Activated T-cell treated with anti-CD3 and anti-CD28 coated beads, Interleukin-2, amount 50 U/mL, for 1 hour (primary cell): ENCODE measurements at regions not wholly inside any gene's neighbourhood (a gene's known extent, or its start where the extent isn't known, plus 50 kb on each side); places are given as distances from the start of the nearest gene placed in this dataset.
"Not testable (repeated sequence)": the region's sequence is repeated elsewhere in the genome, so short reads cannot be mapped to it uniquely, and the experiment has no call there.

Experiments used
- DNase-seq: peaks from one replicate; pipeline ENCODE4 v3.0.0-alpha.2; 2020

DNA sequence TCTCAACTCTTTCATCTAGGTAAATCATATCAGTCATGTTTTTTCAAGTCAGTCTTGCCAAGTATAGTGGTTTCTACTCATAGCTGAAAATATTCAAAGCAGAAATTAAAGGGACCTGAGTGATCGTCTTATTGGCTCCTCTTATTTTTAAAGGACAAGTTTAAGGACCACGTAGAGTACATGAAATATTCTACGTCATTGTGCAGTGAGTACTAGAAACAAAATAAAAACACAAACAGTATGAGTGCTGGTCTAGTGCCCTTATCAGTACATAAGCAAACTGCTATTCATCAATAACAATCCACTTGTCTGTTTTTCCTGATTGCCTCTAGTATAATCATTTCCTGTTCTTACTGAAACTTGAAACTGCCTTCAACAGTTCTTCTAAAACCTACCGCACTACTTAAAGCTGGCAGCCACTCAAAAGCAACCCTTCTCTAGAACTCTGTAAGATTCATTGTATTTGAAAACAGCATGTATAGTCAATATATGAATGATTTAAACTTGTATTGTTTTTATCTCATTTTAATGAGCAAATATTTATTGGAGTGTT lies 853.7 kb downstream of the TAF11L14 start:
- DNase-seq, result no peak

DNA sequence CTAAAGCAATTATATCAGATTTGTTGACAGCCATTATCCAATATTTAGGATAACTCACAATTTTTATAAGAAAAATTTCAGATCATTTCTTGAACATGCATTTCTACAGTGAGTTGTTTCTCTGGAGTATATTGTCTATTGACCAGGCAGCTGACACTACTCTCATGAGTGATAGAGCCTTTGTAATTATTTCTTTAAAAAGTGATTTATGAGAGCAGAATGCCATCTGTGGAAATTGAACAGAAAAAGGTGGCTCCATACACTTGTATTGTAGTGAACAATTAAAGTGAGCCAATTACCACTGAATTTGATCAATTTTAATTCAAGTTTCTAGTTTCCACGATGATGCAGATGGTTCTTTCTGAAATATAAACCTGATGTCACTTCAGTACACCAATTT lies 855.4 kb downstream of the TAF11L14 start:
- no peak for DNase-seq

- no peak for DNase-seq
Measured at GRCh38 chr5:18491349-18491748, 857.1 kb downstream of the TAF11L14 start.

DNA sequence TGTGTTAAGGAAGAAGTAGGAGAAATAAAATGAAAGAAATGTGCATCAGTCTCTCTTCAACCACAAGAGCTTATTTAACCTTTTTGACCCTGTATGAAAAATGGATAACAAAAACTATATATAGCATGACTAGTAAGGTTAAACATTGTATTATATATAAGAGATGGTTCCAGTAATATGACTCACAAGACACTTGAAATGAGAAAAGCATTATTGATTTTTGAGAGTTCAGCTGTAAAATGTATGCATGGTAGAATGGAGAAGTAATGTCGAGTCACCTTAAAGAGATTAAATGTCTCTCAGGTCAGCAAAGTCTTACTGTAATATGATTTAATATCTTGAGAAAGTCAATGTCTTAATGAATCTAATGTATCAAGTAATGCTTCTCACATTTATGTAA lies 860.9 kb downstream of the TAF11L14 start:
- no peak for DNase-seq

GRCh38 chr5:18496041-18496440 lies 861.8 kb downstream of the TAF11L14 start:
- no peak for DNase-seq

DNA sequence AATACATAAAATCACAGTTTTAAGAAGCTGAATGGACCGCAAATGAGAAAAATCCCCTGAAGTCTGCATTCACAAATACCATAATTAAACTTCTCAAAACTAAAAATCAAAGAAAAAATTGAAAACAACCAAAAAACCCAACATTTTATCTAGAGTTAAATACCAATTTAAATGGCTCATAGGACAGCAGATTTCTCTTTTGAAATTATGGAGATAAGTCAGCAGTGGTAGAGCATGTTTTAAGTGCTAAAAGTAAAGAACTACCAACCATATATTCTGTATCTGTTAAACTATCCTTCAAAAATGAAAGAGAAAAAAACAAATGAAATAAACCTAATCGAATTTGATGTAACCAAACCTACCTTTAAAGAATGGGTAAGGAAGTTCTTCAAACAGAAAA lies 862.8 kb downstream of the TAF11L14 start:
- DNase-seq, result no peak

DNA sequence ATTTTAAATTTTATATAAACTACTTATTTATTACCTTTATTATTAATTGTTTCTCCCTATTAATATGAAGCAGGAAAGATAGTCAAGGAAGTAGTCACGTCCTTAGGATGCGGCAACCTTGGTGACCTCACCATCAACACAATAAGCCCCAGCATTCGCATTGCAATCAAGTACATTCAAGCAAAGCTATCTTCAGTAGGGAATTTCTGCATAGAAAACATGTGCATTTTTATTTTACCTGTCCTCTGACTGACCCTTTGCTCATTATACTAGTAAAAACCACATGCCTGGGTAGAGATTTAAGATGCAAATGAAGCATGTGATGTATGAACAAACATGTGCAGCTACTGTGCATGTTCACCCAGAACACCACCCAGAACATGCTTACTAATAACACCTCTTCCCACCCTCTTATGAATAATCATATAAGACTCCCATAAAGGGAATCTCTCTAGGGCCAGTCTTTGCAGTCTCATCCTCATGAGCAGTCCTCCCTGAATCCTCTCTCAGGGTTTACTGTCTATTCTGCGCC lies 869.6 kb downstream of the TAF11L14 start:
- no peak for DNase-seq

GRCh38 chr5:18507114-18507513 lies 872.9 kb downstream of the TAF11L14 start:
- no peak for DNase-seq

GRCh38 chr5:18517641-18518380 lies 883.6 kb downstream of the TAF11L14 start:
- DNase-seq, result no peak

GRCh38 chr5:18523380-18523779 lies 889.1 kb downstream of the TAF11L14 start:
- no peak for DNase-seq

GRCh38 chr5:18526792-18527405 lies 892.6 kb downstream of the TAF11L14 start:
- DNase-seq, result no peak

DNA sequence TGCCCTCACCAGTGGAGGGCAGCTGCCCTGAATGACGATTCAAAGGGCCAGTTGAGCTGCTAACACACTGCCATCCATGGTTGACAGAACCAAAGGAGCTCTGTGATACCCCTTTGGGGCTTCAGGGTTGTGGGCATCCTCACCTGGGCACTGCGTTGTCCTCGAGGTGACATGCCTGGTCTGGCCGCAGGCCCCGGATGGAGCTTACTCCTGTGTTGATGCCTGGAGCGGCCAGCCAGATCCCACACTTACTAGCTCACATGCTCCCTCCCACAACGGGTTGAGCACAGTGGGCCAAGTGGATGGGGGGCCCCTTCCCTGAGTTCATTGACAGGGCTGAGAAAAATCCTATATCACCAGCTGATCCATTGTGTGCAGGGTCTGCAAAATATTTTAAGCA lies 898.9 kb downstream of the TAF11L14 start:
- DNase-seq, result no peak

DNA sequence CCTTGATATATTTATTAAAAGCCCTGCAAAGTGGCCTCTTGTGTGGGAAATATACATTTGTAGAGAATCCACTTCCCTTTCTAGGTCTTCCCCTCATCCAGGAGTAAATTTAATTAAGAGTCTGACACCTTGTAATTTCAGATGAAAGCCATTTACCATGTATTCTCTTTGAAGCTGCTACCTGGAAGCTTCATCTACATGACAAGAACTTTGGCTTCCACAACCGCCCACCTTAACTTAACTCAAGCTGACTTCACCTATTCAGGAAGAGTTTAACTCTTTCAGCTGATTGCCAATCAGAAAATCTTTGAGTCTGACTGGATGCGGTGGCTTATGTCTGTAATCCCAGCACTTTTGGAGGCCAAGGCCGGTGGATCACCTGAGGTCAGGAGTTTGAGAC lies 899.9 kb downstream of the TAF11L14 start:
- DNase-seq, result no peak

- DNase-seq, result not testable (repeated sequence)
Measured at GRCh38 chr5:18535753-18536152, 901.5 kb downstream of the TAF11L14 start.

DNA sequence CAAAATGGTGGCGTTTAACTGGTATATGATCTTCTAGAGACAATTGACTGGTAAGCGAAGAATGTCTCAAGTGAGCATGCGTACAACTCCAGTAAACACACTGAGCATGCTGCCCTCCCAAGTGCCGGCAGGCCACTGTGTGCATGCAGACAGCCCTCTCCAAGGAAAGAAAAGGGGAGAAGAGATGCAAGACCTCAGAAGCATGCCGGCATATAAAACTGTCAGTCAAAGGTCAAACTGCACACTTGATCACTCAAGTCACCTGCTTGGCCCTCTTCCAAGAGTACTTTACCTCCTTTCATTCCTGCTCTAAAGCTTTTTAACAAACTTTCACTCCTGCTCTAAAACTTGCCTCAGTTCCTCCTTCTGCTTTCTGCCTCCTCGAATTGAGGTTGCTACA lies 910.2 kb downstream of the TAF11L14 start:
- DNase-seq, result no peak

DNA sequence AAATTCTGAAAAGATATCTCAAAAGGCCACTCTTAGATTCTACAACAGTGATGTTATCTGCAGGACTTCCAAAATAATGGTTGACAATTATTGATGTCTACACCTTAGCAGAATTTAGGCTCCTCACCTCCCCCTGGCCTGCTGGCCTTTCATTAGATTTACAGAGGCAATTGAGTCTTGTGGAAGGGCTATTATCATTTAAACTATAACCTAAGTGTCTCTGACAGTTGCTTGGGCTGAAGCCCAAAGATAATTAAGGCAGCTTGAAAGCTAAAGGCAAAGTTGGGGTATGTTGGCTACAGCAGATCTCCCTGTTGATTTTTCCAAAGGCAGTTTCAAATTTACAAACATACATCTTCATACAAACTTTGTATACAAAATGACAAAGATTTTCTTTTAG lies 912.3 kb downstream of the TAF11L14 start:
- DNase-seq, result no peak

DNA sequence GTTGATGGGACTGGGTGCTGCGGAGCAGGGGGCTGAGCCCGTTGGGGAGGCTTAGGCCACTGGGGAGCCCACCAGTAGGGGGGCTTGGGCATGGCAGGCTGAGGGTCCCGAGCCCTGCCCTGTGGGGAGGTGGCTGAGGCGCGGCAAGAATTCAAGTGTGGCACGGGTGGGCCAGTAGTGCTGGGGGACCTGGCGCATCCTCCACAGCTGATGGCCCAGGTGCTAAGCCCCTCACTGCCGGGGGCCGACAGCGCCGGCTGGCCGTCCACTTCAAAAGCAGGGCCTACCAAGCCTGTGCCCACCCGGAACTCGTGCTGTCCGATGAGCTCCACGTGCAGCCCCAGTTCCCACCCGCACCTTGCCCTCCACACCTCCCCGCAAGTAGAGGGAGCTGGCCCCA lies 917.5 kb downstream of the TAF11L14 start:
- no peak for DNase-seq

DNA sequence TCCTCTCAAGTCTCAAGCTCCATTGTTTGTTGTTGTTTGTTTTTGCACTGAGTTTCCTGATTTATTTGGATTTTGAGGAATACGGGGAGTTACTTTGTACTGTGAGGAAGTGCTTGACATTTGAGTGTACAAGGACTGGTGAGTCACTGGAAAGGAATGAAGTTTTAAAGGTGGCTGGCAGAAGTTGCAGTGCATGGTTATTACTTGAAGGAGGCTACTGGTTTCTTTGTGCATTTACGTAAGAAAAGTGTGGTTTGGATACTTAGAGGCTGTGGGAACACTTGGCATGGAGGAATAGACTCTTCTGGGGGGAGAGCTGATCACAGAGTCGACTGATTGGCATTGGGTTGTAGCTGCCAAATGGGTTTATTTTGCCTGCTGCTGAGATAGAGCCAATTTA lies 919.0 kb downstream of the TAF11L14 start:
- DNase-seq, result no peak

GRCh38 chr5:18560602-18561001 lies 926.3 kb downstream of the TAF11L14 start:
- DNase-seq, result no peak

DNA sequence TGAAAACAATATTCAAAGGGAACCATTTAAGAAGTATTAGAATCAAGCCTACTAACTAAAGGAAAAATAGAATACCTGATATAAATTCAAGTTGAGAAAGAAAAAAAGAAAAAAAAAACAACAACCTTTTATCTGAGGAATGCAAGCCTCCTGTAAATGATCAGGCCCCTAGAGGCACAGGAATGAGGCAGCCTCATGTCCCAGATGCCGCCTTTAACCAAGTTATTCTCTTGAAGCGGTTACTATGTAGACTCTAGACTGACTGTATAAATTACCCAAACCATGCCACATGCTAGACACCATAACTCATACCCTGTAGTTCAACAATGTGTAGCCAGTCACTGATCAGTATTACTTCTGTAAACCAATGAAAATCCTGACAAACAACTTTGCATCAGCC lies 929.6 kb downstream of the TAF11L14 start:
- DNase-seq, result no peak

DNA sequence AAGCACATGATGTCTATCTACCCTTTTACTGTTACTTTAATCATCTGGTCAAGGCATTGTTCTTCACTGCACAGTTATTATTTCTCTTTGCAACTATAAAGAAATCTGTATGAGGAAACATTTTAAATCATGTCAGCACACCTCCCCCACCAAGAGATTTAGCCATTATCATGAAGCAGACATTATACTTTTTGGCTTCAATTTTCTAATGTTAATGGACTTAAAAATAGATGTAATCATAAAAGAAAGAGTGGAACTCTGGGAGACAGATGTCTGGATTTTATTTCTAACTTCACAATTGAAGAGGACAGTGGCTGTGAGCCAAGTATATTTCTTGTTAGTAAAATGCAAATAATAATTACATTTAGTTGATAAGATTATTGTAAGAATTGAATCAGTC lies 932.4 kb downstream of the TAF11L14 start:
- no peak for DNase-seq

DNA sequence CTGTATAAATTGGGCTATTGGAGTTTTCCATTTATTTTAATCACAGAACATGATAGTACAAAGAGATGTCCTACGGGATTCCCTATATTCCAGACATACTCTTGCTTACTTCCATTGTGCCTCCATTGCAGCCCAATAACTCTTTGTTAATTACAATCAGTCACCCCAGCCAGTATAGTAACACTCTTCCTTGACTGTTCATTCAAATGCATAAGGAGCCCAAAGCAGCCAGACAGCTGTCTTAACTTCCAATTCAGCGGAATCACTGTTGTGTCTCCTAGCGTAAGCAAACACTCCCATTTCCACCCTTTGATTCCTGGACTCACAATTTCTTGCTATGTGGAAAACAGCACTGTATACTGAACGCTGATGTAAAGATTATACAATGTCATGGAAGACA lies 942.3 kb downstream of the TAF11L14 start:
- DNase-seq, result no peak

DNA sequence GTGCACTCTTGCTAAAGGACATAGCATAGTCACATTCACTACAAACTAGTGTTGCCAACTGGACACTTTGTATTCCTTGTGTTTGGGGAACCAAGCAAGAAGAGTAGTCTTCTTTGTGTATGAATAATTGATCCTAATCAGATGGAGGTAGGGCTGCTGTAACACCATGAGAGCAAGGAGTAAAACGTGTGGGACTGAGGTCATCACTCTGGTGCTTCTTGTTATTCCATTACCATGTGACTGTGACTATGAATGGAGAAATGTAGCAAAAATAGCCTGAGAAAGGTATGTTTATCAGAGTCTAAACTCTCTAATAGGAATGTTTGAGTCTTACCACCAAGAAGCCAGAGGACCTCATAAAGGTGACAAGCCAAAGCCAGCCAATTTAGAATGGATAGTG lies 966.9 kb downstream of the TAF11L14 start:
- DNase-seq, result no peak

DNA sequence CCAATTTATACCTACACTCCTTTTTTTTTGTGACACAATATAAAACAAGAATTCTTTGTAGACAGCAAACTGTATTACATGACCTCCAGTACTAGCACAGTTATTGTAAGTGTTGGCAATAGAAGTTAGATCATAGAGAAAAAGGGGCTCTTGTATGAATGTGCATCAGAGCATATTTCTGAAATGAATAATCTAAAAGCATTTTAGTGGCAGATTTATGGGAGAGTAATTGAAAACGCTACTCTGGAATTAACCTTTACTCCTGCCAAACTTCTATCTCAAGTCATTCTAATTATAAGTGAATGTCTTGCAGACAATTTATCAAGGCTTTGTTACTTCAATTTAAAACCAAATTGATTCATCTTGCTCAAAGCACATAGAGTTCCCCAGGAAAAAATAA lies 968.1 kb downstream of the TAF11L14 start:
- no peak for DNase-seq
